MM.1S (cell line): ENCODE measurements at regions not wholly inside any gene's neighbourhood (a gene's known extent, or its start where the extent isn't known, plus 50 kb on each side); places are given as distances from the start of the nearest gene placed in this dataset.

Experiments
- DNase-seq: peaks from one replicate; pipeline ENCODE4 v3.0.0-alpha.2; 2015
- H2AFZ ChIP-seq: fragments of 300-600 bp; sonication (generic); 2 replicates; pipeline ENCODE4 v1.6.0; 2016; ENCODE audit warnings: antibody characterized with exemption, low read length
- H3F3A ChIP-seq: fragments of 300-600 bp; sonication (generic); 2 replicates; pipeline ENCODE4 v1.6.1; 2016; ENCODE audit warnings: mild to moderate bottlenecking, antibody characterized with exemption, low read length, moderate library complexity, mixed read lengths; ENCODE audit not compliant: insufficient read depth
- H3K27ac ChIP-seq: fragments of 300-600 bp; sonication (generic); 2 replicates; pipeline ENCODE4 v1.5.1; 2016; ENCODE audit warnings: mild to moderate bottlenecking, low read length
- H3K27me3 ChIP-seq: fragments of 300-600 bp; sonication (generic); replicated peaks from 2 replicates; pipeline ENCODE4 v1.6.0; 2016; ENCODE audit warnings: low read length; ENCODE audit not compliant: insufficient read depth
- H3K36me3 ChIP-seq: fragments of 300-600 bp; sonication (generic); replicated peaks from 2 replicates; pipeline ENCODE4 v1.6.1; 2016; ENCODE audit warnings: mild to moderate bottlenecking, low read length, mixed read lengths; ENCODE audit not compliant: insufficient read depth
- H3K4me1 ChIP-seq: fragments of 300-600 bp; sonication (generic); 2 replicates; pipeline ENCODE4 v1.6.1; 2016; ENCODE audit warnings: low read length, mixed read lengths
- H3K4me2 ChIP-seq: fragments of 300-600 bp; sonication (generic); 2 replicates; pipeline ENCODE4 v1.6.0; 2016; ENCODE audit warnings: low read depth, low read length
- H3K4me3 ChIP-seq: fragments of 300-600 bp; sonication (generic); 2 replicates; pipeline ENCODE4 v1.5.1; 2016; ENCODE audit warnings: low read length, mixed read lengths
- H3K79me2 ChIP-seq: fragments of 300-600 bp; sonication (generic); 2 replicates; pipeline ENCODE4 v1.6.1; 2016; ENCODE audit warnings: mixed run types, low read length, mixed read lengths
- H3K9ac ChIP-seq: fragments of 300-600 bp; sonication (generic); 2 replicates; pipeline ENCODE4 v1.6.1; 2016; ENCODE audit warnings: low read length, mixed read lengths
- H3K9me2 ChIP-seq: fragments of 300-600 bp; sonication (generic); replicated peaks from 2 replicates; pipeline ENCODE4 v1.6.1; 2016; ENCODE audit warnings: mild to moderate bottlenecking, low read length, mixed read lengths; ENCODE audit not compliant: insufficient read depth
- H3K9me3 ChIP-seq: fragments of 300-600 bp; sonication (generic); replicated peaks from 2 replicates; pipeline ENCODE4 v1.6.1; 2016; ENCODE audit warnings: mild to moderate bottlenecking, low read length, mixed read lengths; ENCODE audit not compliant: insufficient read depth
- H4K20me1 ChIP-seq: fragments of 300-600 bp; sonication (generic); 2 replicates; pipeline ENCODE4 v1.6.1; 2016; ENCODE audit warnings: mild to moderate bottlenecking, low read length, moderate library complexity, mixed read lengths; ENCODE audit not compliant: insufficient read depth
- EZH2 ChIP-seq: fragments of 300-600 bp; sonication (generic); optimal IDR thresholded peaks from 2 replicates; pipeline ENCODE3; 2017; ENCODE audit warnings: low read depth, mild to moderate bottlenecking, antibody characterized with exemption, low read length, mixed read lengths
- EZH2phosphoT487 ChIP-seq: fragments of 300-600 bp; sonication (generic); IDR thresholded peaks from 2 replicates; pipeline ENCODE4 v1.6.1; 2018; ENCODE audit warnings: antibody characterized with exemption, low read length
- TF ChIP-seq, protein P1 (sequence below): fragments of 300-600 bp; sonication (generic); IDR thresholded peaks from 2 replicates; pipeline ENCODE4 v1.5.1; 2016; ENCODE audit warnings: antibody characterized with exemption, low read length, mixed read lengths

DNA sequence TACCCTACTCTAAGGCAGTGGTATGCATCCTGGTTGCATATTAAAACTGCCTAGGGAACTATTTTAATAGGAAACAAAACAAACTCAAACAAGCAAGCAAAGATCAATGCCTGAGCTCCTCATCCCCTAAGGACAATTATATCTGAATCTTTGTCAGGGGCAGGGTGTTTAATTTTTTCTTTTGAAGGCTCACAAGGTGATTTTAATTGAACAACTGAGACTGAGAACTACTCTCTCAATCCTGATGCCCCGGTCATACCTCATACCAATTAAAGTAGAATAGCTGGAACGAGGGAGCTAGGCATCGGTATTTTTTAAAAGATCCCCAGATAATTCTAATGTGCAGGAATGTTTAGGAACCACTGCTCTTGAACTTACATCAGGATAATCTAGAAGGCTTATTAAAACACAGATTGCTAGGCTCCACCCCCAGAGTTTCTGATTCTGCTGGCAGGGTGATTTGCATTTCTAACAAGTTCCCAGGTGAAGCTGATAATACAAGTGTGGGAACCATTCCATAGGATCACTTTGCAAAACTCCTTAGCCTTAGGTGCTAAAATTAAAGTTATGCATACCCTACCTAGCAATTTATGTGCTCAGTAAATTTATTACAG is 416.5 kb downstream of the GUCY1A2 start:
- Histone ChIP-seq H3K27ac (no peak overlapping the region), H3K36me3 (no peaks in the 10 kb centered on the region), H4K20me1 (no peaks in the 10 kb centered on the region), H2AFZ (no peak overlapping the region), H3K9ac (no peak overlapping the region), H3K4me3 (no peak overlapping the region), H3K4me1 (no peaks in the 10 kb centered on the region), H3K9me3 (no peaks in the 10 kb centered on the region), H3K4me2 (no peak overlapping the region), H3K79me2 (no peaks in the 10 kb centered on the region), H3K27me3 (no peaks in the 10 kb centered on the region), H3K9me2 (no peaks in the 10 kb centered on the region), H3F3A (no peaks in the 10 kb centered on the region)
- TF ChIP-seq, protein P1, sequence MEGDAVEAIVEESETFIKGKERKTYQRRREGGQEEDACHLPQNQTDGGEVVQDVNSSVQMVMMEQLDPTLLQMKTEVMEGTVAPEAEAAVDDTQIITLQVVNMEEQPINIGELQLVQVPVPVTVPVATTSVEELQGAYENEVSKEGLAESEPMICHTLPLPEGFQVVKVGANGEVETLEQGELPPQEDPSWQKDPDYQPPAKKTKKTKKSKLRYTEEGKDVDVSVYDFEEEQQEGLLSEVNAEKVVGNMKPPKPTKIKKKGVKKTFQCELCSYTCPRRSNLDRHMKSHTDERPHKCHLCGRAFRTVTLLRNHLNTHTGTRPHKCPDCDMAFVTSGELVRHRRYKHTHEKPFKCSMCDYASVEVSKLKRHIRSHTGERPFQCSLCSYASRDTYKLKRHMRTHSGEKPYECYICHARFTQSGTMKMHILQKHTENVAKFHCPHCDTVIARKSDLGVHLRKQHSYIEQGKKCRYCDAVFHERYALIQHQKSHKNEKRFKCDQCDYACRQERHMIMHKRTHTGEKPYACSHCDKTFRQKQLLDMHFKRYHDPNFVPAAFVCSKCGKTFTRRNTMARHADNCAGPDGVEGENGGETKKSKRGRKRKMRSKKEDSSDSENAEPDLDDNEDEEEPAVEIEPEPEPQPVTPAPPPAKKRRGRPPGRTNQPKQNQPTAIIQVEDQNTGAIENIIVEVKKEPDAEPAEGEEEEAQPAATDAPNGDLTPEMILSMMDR = no peak
- TF ChIP-seq EZH2phosphoT487 (no peak), EZH2 (no peak)
- no peak for DNase-seq

DNA sequence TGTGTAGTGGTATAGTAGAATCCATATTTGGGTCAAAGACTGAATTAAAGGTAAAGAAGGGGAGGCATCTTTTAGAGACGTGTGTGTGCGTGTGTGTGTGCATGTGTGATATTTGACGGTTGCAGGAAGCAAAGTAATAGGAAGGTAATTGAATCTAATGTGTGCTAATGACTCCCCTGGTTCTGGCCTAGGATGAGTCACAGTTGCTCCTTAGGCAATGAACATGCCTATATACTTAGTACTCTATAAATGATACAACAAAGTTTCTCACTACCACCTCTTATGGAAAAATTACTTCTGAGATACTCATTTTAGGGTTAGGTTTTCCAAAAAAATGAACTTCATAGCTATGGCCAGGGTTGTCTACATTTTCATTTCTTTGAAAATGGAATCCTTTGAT is 409.6 kb downstream of the GUCY1A2 start:
- H3K9me3 ChIP-seq = no peaks in the 10 kb centered on the region
- no peaks in the 10 kb centered on the region for H3K36me3 ChIP-seq
- H4K20me1 ChIP-seq = no peaks in the 10 kb centered on the region
- H3K79me2 ChIP-seq = no peaks in the 10 kb centered on the region
- no peaks in the 10 kb centered on the region for H3K27me3 ChIP-seq
- TF ChIP-seq, protein P1 = no peak
- TF ChIP-seq EZH2phosphoT487 = no peak
- H3F3A ChIP-seq = no peaks in the 10 kb centered on the region
- no peak for DNase-seq
- H3K4me3 ChIP-seq = no peak overlapping the region
- no peak overlapping the region for H2AFZ ChIP-seq
- no peak overlapping the region for H3K27ac ChIP-seq
- H3K4me2 ChIP-seq = no peak overlapping the region
- no peaks in the 10 kb centered on the region for H3K9me2 ChIP-seq
- no peaks in the 10 kb centered on the region for H3K4me1 ChIP-seq
- no peak overlapping the region for H3K9ac ChIP-seq

DNA sequence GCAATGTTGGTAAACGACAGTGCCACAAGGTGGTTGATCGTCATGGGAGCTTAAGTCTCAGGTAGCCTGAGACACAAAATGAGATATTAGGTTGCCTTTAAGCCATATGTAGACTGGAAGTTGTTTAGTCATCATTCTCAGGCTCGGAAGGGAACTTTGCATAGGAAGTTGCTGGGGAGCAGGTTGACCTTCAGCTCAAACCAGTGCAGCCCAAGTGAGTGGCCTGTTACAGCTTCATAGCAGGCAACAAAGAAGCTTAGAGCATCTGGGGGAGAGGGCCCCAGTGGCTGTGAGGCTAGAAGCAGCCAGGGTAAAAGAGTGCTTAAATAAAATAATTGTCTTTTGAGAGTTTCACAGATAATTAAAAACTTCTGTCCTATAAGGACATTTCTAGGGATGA is 404.0 kb downstream of the GUCY1A2 start:
- no peaks in the 10 kb centered on the region for H3F3A ChIP-seq
- no peaks in the 10 kb centered on the region for H3K79me2 ChIP-seq
- no peaks in the 10 kb centered on the region for H4K20me1 ChIP-seq
- no peak overlapping the region for H3K4me2 ChIP-seq
- no peak overlapping the region for H3K4me3 ChIP-seq
- H3K9me3 ChIP-seq = no peaks in the 10 kb centered on the region
- no peak overlapping the region for H2AFZ ChIP-seq
- H3K9ac ChIP-seq = no peak overlapping the region
- no peaks in the 10 kb centered on the region for H3K36me3 ChIP-seq
- peak; percentile 14 for DNase-seq
- H3K9me2 ChIP-seq = no peaks in the 10 kb centered on the region
- no peaks in the 10 kb centered on the region for H3K4me1 ChIP-seq
- H3K27me3 ChIP-seq = no peaks in the 10 kb centered on the region
- TF ChIP-seq EZH2 (no peak), EZH2phosphoT487 (no peak)
- TF ChIP-seq, protein P1 = no peak
- no peak overlapping the region for H3K27ac ChIP-seq
